ENCODE measurements at regions not wholly inside any gene's neighbourhood (a gene's known extent, or its start where the extent isn't known, plus 50 kb on each side); places are given as distances from the start of the nearest gene placed in this dataset.
"Not testable (repeated sequence)": the region's sequence is repeated elsewhere in the genome, so short reads cannot be mapped to it uniquely, and the experiment has no call there.

DNA sequence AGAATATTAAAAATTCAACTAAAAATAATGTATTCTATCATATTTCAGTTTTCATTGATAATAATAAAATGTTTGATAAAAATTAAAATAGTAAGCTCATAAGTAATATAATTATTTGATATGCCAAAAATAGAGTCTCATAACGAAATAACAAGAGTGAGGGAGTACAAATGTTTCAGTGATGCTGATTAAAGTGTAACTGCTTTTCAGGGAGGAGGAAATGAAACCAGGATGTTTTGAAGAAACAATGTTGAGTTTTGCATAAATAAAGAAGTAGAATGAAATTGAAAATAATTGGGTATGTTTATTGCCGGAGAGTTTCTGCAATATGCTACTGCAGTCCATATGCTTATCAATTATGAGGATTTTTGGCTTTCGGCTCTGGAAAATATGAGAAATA, 1159.8 kb upstream of the ADGRL2 start:
- no peak for DNase-seq (ENCODE audit: low spot score)

DNA sequence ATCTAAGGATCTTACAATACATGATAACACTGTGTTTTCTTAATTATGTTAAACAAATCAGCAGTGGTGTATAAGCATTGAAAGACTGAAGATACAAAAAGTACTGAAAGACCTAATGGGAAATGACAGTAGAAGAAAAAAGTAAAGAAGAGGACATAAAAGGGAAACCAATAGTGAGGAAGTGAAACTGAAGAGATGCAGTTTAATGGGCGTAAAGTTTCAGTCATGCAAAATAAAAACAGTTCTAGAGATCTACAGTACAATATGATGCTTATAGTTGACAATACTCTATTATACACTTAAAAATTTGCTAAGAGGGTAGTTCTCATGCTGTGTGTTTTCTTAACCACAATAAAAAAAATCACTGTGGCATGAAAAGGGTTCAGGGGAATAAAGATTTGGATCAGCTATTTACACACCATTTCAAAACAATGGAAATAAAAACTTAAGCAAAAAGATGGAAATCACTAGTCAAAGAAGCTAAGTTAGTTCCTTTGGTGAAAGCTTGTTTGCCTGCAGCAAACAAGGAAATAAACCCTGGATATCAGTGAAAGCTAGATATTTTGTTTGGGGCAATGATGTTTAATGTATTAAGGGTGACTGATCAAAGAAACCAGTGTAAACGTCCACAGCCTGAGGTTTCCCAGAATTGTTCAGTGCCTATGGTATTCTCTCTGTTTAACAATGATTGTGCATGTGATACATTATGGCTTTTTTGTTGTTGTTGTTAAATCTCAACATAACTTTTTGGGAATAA, 1160.8 kb upstream of the ADGRL2 start:
- DNase-seq (ENCODE audit: low spot score), result no peak

DNA sequence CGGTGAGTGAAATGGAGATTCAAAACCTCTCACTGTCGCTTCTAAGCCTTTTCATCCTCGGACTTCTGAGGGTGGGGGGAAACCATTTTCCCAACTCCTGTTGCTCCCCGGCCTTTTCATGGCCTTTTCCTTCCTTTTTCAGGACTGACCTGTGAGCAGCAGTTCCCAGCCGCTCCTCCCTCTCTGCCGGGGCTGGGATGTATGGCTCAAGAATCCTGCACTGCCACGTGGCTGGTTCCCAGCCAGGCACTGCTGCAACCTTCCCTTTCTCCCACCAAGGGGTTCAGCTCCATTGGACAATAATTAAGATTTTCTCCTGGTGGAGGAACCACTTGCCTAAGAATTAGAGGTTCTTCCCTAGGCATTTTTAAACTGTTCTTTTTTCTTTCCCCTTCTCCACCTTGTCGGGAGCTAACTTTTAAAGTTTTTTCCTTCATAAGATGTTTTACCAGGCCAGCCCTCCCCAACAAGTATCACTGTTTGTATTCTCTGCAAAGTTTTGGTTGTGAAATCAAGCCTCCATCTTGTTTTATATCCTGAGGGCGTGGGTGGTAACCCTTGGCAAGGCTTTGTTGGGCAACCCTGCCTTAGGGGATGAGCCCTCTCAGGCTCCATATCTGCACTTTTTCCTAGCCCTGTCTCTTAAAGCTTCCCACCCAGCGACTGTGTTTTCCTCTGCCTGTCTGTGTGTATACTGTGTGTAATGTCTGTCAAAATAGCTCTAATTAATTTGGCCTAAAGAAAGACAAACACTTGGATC, 1166.6 kb upstream of the ADGRL2 start:
- no peak for DNase-seq (ENCODE audit: low spot score)

DNA sequence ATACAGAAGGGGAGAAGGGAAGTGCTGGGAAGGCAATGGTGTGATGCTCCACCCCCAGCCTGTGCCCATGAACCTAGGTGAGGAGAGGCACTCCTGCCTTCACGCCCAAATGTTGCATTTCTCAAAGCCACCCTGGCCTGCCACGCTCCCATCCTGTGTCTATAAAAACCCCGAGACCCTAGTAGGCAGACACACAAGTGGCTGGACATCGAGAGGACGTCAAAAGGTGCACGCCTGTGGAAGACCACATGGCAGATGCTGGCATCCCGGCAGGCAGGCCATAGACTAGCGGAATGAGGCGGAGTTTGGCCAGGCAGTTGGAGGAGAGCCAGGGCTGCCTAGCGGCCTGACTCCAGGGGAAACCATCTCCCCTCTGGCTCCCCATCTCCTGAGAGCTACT, 1168.5 kb upstream of the ADGRL2 start:
- no peak for DNase-seq (ENCODE audit: low spot score)

DNA sequence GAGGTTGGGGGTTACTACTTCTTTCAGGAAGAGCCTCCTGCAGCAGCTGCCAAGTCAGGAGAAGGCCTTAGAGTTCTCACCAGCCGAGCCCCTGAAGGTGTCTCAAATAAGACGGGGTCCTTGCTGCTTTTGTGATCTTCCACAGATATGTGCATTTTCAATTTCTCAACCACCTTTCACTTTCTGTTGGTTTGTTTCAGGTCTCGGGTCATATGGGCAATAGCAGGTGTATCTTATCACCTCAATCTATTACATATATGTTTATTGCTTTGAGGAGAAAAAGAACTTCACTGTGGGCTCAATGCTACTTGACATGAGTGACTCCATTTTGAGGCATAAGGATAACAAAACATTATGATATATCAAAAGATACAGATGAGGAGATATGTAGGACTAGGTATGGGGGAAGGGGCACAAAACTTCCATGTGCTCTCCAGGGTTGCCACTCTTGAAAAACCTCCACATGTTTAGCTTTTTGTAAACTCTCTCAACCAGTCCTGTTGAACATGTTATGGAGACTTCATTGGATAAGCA, 1171.4 kb upstream of the ADGRL2 start:
- no peak for DNase-seq (ENCODE audit: low spot score)

DNA sequence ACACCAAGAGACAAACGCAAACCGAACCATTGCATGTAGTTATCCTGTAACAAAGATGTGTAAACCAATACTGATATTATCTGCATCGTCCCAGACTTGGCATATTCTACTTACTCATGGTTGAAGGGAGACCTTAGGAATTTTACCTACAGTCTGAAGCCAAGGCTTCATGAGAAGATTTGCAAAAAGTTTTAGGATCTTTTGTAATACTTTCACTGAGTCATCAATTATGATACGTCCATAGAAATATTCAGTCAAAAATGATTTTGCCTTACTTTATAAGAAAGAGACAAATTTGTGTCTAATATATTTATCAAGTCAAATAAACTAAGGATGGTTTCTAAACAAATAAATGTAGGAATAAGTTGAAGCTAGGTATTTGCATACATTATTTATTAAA, 1176.1 kb upstream of the ADGRL2 start:
- no peak for DNase-seq (ENCODE audit: low spot score)

DNA sequence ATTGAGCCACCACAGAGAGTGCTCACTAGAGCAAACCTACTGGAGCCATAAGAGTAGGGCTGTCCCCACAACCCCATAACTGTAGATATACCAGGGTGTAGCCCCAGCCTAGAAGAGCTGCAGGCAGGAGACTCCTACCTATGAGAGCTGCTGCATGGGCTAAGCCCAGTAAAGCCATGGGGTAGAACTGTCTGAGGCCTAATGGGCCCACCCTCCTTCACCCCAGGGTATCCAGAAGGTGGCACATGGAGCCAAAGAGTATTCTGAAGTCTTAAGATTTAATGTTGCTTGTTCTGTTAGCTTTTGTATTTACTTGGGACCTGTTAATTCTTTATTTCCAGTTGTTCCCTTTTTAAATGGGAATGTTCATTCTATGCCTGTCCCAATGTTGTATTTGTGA, 1193.7 kb upstream of the ADGRL2 start:
- no peak for DNase-seq (ENCODE audit: low spot score)

DNA sequence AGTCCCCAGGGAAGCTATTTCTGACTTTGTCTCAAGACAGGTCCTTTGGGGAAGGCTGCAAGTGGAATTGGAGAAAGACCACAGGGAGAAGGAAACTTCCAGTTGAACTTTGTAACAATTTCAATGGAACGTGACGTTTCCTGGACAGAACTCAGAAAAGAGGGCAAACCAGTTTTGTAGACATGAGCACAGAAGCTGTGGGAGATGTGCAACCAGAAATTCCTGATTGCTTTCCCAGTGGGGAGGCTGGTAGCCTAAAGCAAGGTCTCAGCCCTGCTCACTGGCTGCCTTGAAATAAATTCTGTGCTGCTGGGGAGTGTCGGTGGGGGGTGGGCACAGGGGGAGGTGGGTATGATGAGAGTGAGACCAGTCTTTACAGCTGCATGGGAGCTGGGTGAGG, 1206.7 kb upstream of the ADGRL2 start:
- no peak for DNase-seq (ENCODE audit: low spot score)

DNA sequence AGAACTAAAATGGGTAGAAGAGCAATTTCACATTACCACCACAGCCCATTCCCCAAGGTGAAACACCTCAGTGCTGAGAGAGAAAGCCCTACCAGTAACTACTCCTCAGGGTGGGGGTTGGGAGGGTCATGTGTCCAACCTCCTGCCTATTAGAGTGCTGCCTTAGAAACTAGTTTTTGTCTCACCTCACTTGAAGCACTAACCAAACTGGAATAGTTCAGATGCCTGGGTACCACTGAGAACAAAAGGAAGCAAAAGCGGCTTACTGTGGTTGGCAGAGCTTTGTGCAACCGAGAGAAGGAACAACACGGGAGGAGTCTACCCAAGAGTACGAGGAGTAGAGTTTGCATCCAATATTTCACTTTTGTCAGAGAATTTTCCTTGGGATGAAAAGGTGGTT, 1207.5 kb upstream of the ADGRL2 start:
- DNase-seq (ENCODE audit: low spot score), result no peak

DNA sequence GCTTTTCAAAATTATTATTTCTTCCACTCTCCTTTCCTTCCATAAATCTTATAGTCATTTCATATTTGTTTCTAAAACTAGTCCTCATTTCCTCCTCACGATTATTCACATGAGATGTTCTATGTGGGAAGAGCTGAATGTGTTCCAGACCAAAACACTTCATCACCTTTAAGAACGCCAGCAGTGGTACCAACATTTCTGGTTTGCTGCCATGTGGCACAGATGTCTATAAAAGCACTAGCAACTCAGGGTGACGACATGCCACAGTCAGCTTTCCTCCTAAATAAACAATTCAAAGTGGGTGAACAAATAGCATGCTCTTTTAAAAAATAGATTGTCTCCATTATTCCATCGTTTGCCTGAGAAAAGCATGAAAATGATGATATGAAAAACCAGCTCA, 1217.8 kb upstream of the ADGRL2 start:
- no peak for DNase-seq (ENCODE audit: low spot score)

DNA sequence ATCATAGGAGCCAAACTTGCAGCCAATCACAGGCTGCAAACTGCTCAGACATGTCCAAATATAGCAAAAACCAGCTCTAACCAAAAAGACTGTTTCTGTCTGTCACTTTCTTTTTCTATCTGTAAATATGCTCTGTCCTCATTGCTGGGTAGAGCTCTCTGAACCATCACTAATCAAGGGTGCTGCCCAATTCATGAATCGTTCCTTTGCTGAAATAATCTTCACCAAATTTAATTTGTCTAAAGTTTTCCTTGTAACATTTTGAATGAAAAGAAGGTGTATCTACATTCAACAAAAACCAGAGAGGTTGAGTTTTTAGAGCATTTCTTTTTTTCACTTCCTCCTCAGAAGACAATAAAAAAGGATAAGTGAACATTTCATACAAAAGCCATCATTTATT, 1221.7 kb upstream of the ADGRL2 start:
- DNase-seq (ENCODE audit: low spot score), result no peak

DNA sequence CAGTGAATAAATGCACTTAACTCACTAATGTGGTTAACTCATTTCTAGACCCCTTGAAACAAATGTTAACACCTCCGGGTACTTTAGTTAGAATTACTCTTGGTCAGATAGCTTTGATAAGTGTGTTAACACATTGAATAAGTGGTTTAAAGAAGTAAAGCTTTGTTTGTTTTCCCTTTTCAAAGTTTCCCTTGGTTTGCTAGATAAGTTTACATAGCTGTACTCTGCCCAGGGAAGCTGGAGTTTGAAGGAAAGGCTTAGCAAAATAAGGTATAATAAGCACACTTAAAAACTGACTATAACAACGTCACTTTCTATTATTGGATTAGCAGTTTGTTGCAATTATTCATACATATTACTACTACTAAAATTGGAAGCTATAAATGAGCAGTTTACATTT, 1233.9 kb upstream of the ADGRL2 start:
- DNase-seq (ENCODE audit: low spot score), result no peak

DNA sequence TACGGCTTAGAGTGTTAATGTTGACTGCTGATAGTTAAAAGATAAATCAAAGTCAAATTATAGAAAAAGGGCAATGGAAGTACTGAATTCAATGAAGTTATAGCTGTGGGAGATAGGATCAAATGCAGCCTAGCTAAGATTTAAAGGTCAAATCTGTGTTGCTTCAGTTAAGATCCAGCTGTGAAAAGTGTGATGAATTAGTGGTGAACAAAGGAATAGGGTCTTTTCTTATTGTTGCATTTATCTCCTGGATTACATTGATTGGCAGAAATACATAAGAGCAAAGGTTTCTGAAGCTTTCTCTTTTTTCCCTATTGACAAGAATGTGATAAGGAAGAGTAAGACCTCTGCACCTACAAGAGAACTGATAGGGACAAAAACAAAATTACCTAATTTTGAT, 1234.6 kb upstream of the ADGRL2 start:
- DNase-seq (ENCODE audit: low spot score), result no peak

DNA sequence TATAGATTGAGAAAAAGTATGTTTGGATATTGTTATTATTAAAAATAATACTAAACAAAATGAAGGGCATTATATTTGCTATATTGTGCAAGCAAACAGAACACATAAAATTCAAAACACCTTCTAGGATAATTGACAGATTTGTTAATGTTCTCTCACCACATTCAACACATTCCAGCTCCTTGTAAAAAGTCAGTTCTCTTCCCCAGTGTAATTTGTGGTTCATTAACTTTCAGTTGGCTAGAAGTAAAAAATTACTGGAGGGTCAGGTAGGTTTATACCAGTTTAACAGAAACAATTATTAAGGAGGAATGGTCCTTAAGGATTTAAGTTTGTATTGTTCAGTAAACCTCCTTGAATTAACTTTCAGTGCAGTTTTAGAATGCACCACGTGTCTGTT, 1235.3 kb upstream of the ADGRL2 start:
- DNase-seq (ENCODE audit: low spot score), result no peak

DNA sequence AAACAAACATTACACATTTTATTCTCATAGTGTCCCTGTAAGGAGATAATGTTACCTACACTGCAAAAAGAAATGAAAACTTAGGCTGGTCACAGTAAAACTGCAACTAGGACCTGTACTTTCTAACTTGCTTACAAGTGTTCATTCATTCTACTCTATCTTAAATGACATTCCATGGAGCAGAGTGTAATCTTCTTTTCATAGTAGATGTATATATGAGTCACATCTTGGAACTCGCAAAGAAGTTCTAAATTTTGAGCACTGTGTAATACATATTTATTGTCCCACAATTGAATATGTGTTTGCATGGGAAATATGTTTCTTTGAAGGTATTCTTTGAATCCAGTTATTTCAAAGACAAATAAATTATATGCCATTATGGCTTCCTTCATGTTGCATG, 1258.5 kb upstream of the ADGRL2 start:
- no peak for DNase-seq (ENCODE audit: low spot score)

DNA sequence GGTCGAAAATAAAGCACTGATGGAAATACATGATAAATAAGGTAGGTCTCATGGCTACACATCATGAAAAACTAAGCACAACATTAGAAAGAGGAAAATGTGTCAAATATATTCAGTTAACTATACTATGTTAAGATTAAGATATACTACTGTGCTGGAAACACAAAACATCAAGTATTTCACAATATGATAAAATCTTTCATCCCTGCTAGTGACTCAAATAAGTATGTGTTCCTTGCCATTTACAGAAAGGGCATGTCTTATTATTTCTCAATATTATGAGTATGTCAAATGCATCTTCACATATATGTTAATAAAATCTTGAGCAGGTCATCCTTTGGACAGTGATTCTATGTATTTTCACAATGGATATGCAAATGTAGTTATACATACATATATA, 1260.1 kb upstream of the ADGRL2 start:
- no peak for DNase-seq (ENCODE audit: low spot score)

DNA sequence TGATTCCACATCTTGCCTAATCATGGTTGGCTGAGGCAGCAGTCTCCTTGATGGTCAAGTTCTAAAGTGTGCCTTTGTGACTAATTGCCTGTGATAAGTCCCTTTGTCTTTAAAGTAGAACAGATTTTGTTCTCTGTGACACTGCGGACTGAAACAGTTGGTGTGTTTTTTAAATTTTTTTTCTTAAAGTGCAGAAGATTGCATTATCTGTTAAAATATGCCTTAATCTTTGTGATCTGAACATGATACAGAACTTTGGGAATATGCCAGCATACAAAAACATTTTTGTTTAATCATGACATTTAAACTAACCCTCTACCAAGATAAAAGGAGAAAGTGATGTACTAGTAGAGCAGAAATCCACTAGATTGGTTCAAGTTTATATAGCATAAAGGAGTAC, 1260.6 kb upstream of the ADGRL2 start:
- no peak for DNase-seq (ENCODE audit: low spot score)

DNA sequence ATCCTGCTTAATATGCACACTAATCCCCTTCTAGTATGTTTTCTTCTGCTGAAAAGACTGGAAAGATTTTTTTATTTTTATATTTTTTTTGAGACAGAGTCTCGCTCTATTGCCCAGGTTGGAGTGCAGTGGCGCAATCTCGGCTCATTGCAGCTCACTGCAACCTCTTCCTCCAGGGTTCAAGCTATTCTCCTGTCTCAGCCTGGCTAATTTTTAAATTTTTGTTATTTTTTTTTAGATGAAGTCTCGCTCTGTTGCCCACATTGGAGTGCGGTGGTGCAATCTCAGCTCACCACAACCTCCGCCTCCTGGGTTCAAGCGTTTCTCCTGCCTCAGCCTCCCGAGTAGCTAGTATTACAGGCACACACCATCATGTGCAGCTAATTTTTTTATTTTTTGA, 1261.4 kb upstream of the ADGRL2 start:
- not testable (repeated sequence) for DNase-seq (ENCODE audit: low spot score)

DNA sequence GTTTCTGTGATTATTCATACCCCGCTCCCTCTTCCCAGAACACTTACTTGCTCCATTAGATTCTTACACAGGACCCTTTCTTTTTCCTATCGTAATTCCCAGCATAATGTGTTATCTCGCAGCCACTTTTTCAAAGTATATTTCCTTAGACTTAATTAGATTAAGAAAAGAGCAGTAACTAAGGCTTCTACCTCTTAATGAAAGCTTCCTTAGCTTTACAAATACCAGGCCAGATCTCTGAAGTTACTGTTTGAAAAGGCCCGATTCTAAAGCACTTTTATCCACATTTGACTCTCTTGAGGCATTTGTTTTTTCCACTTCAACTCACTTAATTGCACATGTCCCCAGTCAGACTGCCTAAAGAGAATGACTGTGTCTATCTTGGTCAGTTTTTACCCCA, 1264.3 kb upstream of the ADGRL2 start:
- DNase-seq (ENCODE audit: low spot score), result no peak

DNA sequence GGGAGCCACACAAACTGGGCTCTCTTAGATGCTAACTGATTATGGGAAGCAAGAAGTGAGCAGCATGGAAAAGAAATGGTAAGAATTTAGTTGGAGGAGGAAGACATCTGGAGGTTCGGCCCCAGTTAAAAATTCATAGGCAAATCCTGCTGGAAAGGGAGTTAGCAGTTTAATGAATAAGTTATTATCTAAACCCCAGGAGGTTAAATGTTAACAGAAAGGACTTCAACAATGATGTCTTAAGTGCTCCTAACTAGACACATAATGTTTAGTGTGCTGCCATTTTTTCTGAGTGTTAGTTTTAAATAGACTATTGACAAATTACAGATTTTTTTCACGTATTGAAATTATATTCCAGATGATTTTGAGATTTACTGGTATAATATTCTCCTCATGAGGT, 1265.3 kb upstream of the ADGRL2 start:
- DNase-seq (ENCODE audit: low spot score), result no peak

DNA sequence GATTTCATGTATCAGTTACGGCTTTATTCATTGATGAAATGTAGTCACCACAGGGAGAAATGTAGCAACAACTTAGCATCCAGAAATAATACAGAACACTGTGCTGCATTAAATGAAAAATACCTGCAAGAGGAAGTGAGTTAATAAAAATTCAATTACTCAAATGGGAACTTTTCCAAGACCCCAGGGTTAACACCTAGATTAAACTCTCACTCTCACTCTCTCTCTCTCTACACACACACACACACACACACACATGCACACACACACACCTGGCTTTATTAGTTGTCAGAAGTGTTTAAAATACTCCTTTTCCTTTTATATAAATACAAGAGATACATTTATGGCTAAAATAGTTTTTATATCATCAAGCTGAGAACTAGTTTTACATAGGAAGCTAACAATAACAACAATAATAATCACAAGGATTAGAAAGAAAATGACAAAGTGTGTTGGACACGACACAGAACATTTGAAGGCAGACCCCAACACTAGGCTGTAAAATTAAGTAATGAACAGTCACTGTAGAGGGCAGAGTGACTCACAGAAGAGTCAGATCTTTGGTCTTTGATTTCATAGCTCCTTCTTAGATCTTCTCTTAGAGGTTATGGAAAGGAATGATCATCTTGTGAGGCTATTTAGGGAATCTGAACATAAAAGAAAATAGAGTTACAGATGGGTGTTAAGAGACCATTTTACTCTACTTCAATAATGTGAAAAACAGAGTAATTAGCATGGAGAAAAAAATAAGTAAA, 1266.0 kb upstream of the ADGRL2 start:
- DNase-seq (ENCODE audit: low spot score), result no peak

DNA sequence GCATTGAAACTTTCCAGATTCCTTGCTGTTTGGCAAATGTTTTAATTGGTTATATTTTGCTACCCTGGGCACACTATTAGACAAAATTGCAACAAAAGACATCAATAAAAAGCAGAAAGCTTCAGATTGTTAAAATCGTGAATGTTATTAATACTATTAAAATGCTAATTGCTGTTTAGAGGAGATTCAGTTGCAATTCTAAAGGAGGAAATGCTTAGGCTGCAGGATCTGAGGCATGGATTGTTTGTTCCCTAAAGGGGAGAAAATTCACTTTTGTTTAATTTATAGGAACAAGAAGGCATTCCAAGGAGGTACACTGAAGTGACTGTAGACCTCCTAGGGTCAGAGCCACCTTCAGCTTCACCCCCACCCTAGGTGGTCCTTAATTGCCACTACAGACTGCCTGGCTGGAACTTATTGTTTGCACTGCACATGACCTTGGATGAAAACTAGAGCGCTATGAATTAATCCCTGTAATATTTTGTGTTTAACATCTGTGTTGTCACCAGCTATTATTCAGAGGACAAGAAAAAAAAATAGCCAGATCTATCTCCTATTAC, 1266.9 kb upstream of the ADGRL2 start:
- DNase-seq (ENCODE audit: low spot score), result no peak

DNA sequence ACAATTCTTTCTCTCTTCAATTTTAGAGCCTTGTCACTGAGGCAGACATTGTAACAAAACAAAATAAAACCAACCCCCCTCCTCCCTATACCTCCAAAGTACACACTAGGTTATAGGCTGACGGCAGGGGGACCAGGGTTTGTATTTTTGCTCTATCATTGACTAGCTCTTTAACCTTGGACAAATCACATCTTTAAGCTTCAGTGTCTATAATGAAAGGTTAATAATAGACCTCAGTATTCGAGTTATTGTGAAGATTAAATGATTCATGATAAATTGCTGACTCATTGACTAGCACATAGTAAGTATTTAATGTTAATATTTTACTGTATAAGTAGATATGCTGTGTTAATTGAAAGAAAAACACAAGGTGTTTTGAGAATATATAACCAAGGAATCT, 1267.6 kb upstream of the ADGRL2 start:
- no peak for DNase-seq (ENCODE audit: low spot score)
